ENCODE measurements at regions not wholly inside any gene's neighbourhood (a gene's known extent, or its start where the extent isn't known, plus 50 kb on each side); places are given as distances from the start of the nearest gene placed in this dataset.

DNA sequence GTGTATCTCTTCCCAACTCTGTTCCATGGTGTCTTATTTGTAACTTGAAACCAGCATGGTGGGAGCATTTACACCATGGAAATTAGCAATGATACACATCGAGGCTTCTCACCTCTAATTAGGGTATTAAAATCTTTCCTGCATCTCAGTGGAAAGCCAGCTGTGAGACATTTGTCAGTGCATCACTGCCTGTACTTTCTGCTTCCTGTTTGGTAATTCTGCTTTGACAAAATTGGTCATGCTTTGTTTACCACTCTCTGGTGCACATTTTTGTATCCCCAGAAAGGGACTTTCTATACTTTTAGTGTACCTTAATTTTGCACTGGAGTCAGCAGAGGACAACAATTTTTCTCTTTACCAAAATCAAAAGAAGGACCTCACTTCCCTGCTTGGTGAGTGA lies 402.1 kb downstream of the PDCD6IP start:
- no peak for DNase-seq

GRCh38 chr3:34202975-34203374 lies 404.5 kb downstream of the PDCD6IP start:
- peak; percentile 46 for DNase-seq

GRCh38 chr3:34203386-34203785 lies 405.0 kb downstream of the PDCD6IP start:
- no peak for DNase-seq

- no peak for DNase-seq
These were observed 408.6 kb downstream of the PDCD6IP start for GRCh38 chr3:34207002-34207401.

- no peak for DNase-seq
These were observed 409.4 kb downstream of the PDCD6IP start for GRCh38 chr3:34207806-34208205.

- DNase-seq = no peak
These were observed 413.7 kb downstream of the PDCD6IP start for GRCh38 chr3:34212175-34212574.

DNA sequence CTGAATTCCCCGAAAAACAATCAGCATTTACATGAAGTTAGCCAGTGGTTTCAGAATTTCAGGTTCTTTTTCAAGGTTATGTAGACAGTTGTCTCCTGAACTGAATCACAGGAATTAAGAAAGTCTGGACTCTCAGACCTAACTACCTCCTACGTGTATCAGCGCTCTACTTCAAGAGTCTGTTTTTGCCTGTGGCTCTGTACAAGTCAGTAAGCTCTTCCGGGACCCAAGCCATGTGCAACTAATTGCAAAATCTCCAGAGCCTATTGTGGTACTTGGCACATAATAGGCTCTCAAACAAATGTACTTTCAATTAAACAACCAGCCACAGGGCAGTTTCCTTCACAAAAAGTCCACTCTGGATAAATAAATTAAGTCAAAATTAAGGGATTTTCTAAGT lies 414.2 kb downstream of the PDCD6IP start:
- peak; percentile 27 for DNase-seq

DNA sequence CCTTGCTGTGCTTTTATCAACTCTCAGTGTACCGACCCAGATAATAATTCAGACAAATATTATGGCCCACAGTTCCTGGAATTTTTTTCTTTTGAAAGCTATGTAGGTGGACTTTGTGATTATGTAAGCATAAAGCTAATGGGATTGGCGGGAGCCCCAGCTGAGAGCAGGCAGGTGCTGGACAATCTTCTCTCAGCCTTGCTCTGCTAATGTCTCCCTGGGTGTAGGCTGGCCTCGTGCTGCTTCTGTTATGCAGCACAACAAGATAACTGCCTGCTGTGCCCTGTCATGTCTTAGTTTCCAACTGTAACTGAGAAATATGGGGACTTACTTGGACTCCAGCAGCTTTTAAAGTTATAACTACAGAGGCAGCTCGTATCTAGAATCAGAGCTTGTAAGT lies 415.0 kb downstream of the PDCD6IP start:
- DNase-seq = peak; percentile 8

- no peak for DNase-seq
These were observed 418.4 kb downstream of the PDCD6IP start for GRCh38 chr3:34216711-34217335.

DNA sequence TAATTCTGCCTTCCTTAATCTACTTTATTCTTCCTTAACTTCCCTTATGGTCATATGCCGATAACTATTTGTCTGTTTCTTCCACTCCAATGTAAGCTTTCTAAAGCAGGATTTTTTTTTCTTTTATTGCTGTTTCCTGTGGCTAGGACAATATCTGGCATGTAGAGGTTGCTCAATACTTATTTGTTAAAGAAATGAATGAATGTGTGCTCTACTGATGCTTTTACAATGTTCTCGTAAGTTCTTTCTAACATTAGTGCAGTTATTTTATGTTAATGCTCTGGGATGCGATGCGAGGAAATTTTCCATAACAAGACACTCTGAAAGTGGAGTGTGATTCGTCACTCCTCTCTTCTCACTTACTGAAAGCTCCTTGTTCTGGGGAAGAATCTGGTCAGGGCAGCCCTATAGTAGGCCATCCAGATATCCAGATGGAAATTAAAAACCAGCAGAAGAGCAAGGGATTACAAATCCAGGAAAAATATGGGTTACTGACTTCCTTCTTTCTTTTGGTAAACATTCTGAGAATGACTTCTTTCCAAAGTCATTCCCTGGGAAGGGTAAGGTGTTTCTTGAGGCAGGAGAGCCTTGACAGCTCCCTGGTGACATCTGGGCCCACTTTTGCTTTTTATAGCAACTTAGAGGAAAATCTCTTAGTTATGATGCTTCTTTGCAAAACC lies 420.4 kb downstream of the PDCD6IP start:
- no peak for DNase-seq

DNA sequence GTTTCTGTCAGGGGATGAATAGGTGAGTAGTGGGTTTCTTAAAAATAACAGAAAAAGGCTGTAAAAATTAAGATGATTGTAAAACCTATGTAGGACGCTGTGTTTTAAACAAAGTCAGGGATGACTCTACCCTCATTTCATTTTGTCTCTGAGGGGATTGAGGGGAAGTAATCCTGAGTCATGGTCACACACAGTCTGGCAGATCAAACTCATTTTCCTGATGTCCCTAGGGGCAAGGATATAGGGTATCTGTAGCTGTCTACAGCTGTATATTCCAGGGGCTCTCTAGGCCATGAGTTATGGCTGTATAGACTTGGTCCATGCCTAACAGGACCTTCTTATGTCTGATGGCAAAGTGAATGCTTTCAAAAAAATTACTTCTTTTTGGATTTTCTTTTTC lies 421.1 kb downstream of the PDCD6IP start:
- no peak for DNase-seq

GRCh38 chr3:34225821-34226366 lies 427.5 kb downstream of the PDCD6IP start:
- DNase-seq = no peak

DNA sequence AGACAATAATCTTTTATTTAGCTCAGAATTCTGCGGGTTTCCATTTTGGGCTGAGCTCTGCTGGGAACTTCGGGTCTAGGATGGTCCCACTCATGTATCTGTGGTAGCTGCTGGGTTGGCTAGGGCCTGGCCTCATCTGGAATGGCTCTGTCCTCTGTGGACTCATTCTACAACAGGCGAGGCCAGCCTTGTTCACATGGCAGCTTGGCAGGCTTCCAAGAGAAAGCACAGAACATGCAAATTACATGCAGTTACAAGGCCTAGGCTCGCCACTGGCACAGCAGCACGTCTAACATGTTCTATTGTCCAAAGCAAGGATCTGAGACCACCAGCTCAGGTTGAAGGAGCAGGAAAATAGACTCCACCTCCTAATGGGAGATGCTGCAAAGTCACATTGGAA lies 431.4 kb downstream of the PDCD6IP start:
- DNase-seq = no peak

GRCh38 chr3:34235096-34235495 lies 436.7 kb downstream of the PDCD6IP start:
- DNase-seq = no peak

GRCh38 chr3:34237946-34238345 lies 439.5 kb downstream of the PDCD6IP start:
- DNase-seq = no peak

GRCh38 chr3:34238407-34238806 lies 440.0 kb downstream of the PDCD6IP start:
- DNase-seq = no peak

- DNase-seq = no peak
These were observed 440.9 kb downstream of the PDCD6IP start for GRCh38 chr3:34239287-34239686.

DNA sequence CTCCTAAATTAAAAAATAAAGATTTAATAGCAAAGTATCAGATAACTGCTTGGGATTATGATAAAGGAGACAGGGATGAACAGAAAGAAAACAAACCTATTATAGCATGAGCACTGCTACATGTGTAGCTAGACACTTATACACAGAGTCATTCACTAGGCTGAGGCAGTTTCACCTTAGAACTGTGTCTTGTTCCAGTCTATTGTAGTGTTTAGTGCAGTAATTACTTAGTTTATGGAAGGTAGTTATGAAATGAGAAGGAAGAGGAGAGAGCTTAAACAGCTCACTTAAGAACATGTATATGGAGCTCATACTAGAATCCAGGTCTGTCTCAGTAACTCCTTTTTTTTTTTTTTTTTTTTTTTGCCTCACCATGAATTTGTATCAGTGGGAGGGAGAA lies 441.4 kb downstream of the PDCD6IP start:
- DNase-seq = no peak

GRCh38 chr3:34247401-34247800 lies 449.0 kb downstream of the PDCD6IP start:
- no peak for DNase-seq

- DNase-seq = no peak
These were observed 449.9 kb downstream of the PDCD6IP start for GRCh38 chr3:34248352-34248751.

GRCh38 chr3:34254285-34254684 lies 455.9 kb downstream of the PDCD6IP start:
- no peak for DNase-seq

DNA sequence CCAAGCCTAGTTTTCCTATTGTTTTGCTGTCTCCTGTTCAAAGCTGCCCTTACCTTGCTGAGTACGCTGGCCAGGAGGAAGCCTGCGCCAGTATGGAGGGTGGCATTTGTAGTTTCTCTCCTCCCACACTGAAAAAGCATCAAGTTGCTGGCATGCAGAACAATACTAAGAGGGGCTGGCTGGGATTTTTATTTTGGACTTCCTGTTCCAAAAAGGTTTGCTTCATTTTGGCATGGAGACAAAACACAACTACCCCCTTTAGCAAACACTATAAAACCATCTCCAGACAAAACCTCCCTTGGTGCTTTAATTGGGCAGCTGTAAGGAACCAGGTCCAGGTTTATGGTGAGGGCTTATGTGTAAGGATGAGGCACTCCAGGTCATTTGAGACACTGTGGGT lies 457.6 kb downstream of the PDCD6IP start:
- DNase-seq = peak; percentile 95

- DNase-seq = no peak
These were observed 458.4 kb downstream of the PDCD6IP start for GRCh38 chr3:34256791-34257190.

- DNase-seq = peak; percentile 50
These were observed 460.0 kb downstream of the PDCD6IP start for GRCh38 chr3:34258271-34258998.
